OCI-LY1 (cell line): ENCODE measurements at regions not wholly inside any gene's neighbourhood (a gene's known extent, or its start where the extent isn't known, plus 50 kb on each side); places are given as distances from the start of the nearest gene placed in this dataset.
A peak's percentile ranks its signal among the peaks of the same experiment; 100 is the strongest.

Experiments
- H2AFZ ChIP-seq: fragments of 200-600 bp; sonication (generic), shearing (Covaris generic); 2 replicates; pipeline ENCODE4 v1.6.0; 2014; ENCODE audit warnings: antibody characterized with exemption, mild to moderate bottlenecking, low read length
- H3F3A ChIP-seq: fragments of 200-600 bp; sonication (generic), shearing (Covaris generic); 2 replicates; pipeline ENCODE4 v1.6.0; 2014; ENCODE audit warnings: mild to moderate bottlenecking, antibody characterized with exemption, low read length, moderate library complexity; ENCODE audit not compliant: insufficient read depth
- H3K27ac ChIP-seq: fragments of 200-600 bp; sonication (generic); 2 replicates; pipeline ENCODE4 v1.5.1; 2014; ENCODE audit warnings: low read length, mixed run types, mild to moderate bottlenecking, low read depth; ENCODE audit not compliant: poor library complexity, severe bottlenecking
- H3K27me3 ChIP-seq: fragments of 200-600 bp; sonication (generic); 2 replicates; pipeline ENCODE4 v1.6.0; 2014; ENCODE audit warnings: antibody characterized with exemption, mild to moderate bottlenecking, low read length, moderate library complexity; ENCODE audit not compliant: insufficient read depth
- H3K36me3 ChIP-seq: fragments of 200-600 bp; sonication (generic); 2 replicates; pipeline ENCODE4 v1.6.1; 2014; ENCODE audit warnings: mild to moderate bottlenecking, antibody characterized with exemption, low read length, moderate library complexity, mixed read lengths; ENCODE audit not compliant: insufficient read depth
- H3K4me1 ChIP-seq: fragments of 200-600 bp; sonication (generic); 2 replicates; pipeline ENCODE4 v1.5.1; 2014; ENCODE audit warnings: mild to moderate bottlenecking, low read length, moderate library complexity; ENCODE audit not compliant: insufficient read depth, severe bottlenecking
- H3K4me2 ChIP-seq: fragments of 200-600 bp; sonication (generic), shearing (Covaris generic); 2 replicates; pipeline ENCODE4 v1.6.1; 2014; ENCODE audit warnings: low read length
- H3K4me3 ChIP-seq: fragments of 200-600 bp; sonication (generic); 2 replicates; pipeline ENCODE4 v1.5.1; 2014; ENCODE audit warnings: low read length, low read depth, mild to moderate bottlenecking, mixed read lengths; ENCODE audit not compliant: poor library complexity, severe bottlenecking
- H3K79me2 ChIP-seq: fragments of 200-600 bp; shearing (Covaris generic); 2 replicates; pipeline ENCODE4 v1.6.1; 2016; ENCODE audit warnings: mixed run types, low read length, mixed read lengths; ENCODE audit not compliant: insufficient read depth
- H3K9ac ChIP-seq: fragments of 200-600 bp; sonication (generic), shearing (Covaris generic); 2 replicates; pipeline ENCODE4 v1.6.1; 2014; ENCODE audit warnings: mild to moderate bottlenecking, low read length, mixed read lengths
- H3K9me2 ChIP-seq: fragments of 200-600 bp; sonication (generic), shearing (Covaris generic); 2 replicates; pipeline ENCODE4 v1.6.1; 2014; ENCODE audit warnings: low read depth, mild to moderate bottlenecking, low read length, mixed read lengths
- H3K9me3 ChIP-seq: fragments of 200-600 bp; shearing (Covaris generic); 2 replicates; pipeline ENCODE4 v1.6.1; 2014; ENCODE audit warnings: low read length, mixed read lengths
- H4K20me1 ChIP-seq: fragments of 200-600 bp; sonication (generic), shearing (Covaris generic); 2 replicates; pipeline ENCODE4 v1.6.0; 2016; ENCODE audit warnings: mild to moderate bottlenecking, low read length; ENCODE audit not compliant: insufficient read depth
- EZH2 ChIP-seq: fragments of 200-600 bp; sonication (generic), shearing (Covaris generic); IDR thresholded peaks from 2 replicates; pipeline ENCODE4 v1.8.0; 2017; ENCODE audit warnings: borderline replicate concordance, mixed run types, mild to moderate bottlenecking, antibody characterized with exemption, low read length, moderate library complexity, mixed read lengths
- TF ChIP-seq, protein P1 (sequence below): fragments of 200-600 bp; sonication (generic), shearing (Covaris generic); IDR thresholded peaks from 2 replicates; pipeline ENCODE4 v1.5.1; 2017; ENCODE audit warnings: mild to moderate bottlenecking, antibody characterized with exemption, low read length, moderate library complexity, mixed read lengths

DNA sequence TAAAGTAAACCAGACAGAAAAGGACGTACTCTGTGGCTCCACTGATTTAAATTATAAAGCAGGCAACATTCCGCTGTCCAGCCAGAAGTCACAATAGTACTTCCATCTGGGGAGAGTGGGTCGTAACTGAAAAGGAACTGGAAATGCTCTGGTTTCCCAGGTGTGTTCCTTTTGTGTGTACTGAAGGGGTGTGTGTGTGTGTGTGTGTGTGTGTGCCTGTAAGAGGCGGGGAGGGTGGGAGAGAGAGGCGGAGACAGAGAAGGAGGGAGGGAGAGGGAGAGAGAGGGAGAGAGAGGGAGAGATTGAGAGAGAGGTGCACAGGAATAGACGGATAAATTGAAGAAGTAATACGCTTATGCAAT, 178.4 kb upstream of the ZNF184 start:
- Histone ChIP-seq H3K4me1 (no peaks in the 10 kb centered on the region), H3K9me2 (no peaks in the 10 kb centered on the region), H3K9ac (no peak overlapping the region), H2AFZ (no peak overlapping the region), H3K36me3 (no peaks in the 10 kb centered on the region), H3K9me3 (no peaks in the 10 kb centered on the region), H3K4me3 (peak overlapping the region; percentile 36), H3K4me2 (peak overlapping the region; percentile 35; the same call in 1 of the 2 replicates), H3K27ac (no peak overlapping the region), H3K27me3 (no peaks in the 10 kb centered on the region), H3F3A (no peaks in the 10 kb centered on the region), H3K79me2 (no peaks in the 10 kb centered on the region), H4K20me1 (no peaks in the 10 kb centered on the region)
- TF ChIP-seq, protein P1, sequence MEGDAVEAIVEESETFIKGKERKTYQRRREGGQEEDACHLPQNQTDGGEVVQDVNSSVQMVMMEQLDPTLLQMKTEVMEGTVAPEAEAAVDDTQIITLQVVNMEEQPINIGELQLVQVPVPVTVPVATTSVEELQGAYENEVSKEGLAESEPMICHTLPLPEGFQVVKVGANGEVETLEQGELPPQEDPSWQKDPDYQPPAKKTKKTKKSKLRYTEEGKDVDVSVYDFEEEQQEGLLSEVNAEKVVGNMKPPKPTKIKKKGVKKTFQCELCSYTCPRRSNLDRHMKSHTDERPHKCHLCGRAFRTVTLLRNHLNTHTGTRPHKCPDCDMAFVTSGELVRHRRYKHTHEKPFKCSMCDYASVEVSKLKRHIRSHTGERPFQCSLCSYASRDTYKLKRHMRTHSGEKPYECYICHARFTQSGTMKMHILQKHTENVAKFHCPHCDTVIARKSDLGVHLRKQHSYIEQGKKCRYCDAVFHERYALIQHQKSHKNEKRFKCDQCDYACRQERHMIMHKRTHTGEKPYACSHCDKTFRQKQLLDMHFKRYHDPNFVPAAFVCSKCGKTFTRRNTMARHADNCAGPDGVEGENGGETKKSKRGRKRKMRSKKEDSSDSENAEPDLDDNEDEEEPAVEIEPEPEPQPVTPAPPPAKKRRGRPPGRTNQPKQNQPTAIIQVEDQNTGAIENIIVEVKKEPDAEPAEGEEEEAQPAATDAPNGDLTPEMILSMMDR = no peak
- no peak for TF ChIP-seq EZH2

- Histone ChIP-seq H3K4me1 (no peaks in the 10 kb centered on the region), H3K9ac (no peak overlapping the region), H3F3A (no peaks in the 10 kb centered on the region), H3K27me3 (no peaks in the 10 kb centered on the region), H3K9me2 (no peaks in the 10 kb centered on the region), H3K9me3 (no peaks in the 10 kb centered on the region), H4K20me1 (no peaks in the 10 kb centered on the region), H3K79me2 (no peaks in the 10 kb centered on the region), H3K36me3 (no peaks in the 10 kb centered on the region), H3K4me3 (peak overlapping the region; percentile 36), H3K27ac (no peak overlapping the region), H2AFZ (no peak overlapping the region), H3K4me2 (peak overlapping the region; percentile 35; the same call in 1 of the 2 replicates)
- TF ChIP-seq, protein P1 = peak; percentile 20; the same call in 1 of the 2 replicates
- TF ChIP-seq EZH2 = no peak
These were observed 177.9 kb upstream of the ZNF184 start for GRCh38 chr6:27650620-27651370.

GRCh38 chr6:27644528-27644927, 171.6 kb upstream of the ZNF184 start:
- no peaks in the 10 kb centered on the region; the same call in 1 of the 2 replicates for H3K27me3 ChIP-seq
- H3K36me3 ChIP-seq = no peaks in the 10 kb centered on the region; the same call in 1 of the 2 replicates
- no peak overlapping the region for H3K27ac ChIP-seq
- no peaks in the 10 kb centered on the region for H3K4me1 ChIP-seq
- TF ChIP-seq, protein P1 = no peak
- TF ChIP-seq EZH2 = no peak
- no peak overlapping the region for H2AFZ ChIP-seq
- no peaks in the 10 kb centered on the region for H4K20me1 ChIP-seq
- peaks cover 7% of the 10 kb centered on the region; the same call in 1 of the 2 replicates for H3K9me3 ChIP-seq
- H3K79me2 ChIP-seq = no peaks in the 10 kb centered on the region
- H3K4me3 ChIP-seq = no peak overlapping the region
- H3K4me2 ChIP-seq = no peak overlapping the region
- H3K9ac ChIP-seq = no peak overlapping the region
- no peaks in the 10 kb centered on the region for H3K9me2 ChIP-seq
- H3F3A ChIP-seq = no peaks in the 10 kb centered on the region
